NT2/D1 (cell line): ENCODE measurements at regions not wholly inside any gene's neighbourhood (a gene's known extent, or its start where the extent isn't known, plus 50 kb on each side); places are given as distances from the start of the nearest gene placed in this dataset.
"Not testable (repeated sequence)": the region's sequence is repeated elsewhere in the genome, so short reads cannot be mapped to it uniquely, and the experiment has no call there.

Source experiments
- DNase-seq: peaks from one replicate; pipeline ENCODE4 v3.0.0-alpha.2; 2011; ENCODE audit warnings: low read depth, low spot score
- H3K27me3 ChIP-seq: 2 replicates; pipeline ENCODE4 v1.6.0; 2011; ENCODE audit warnings: mild to moderate bottlenecking; ENCODE audit not compliant: insufficient read length, insufficient read depth
- H3K36me3 ChIP-seq: 2 replicates; pipeline ENCODE4 v1.6.1; 2011; ENCODE audit warnings: mild to moderate bottlenecking, low read length, mixed read lengths; ENCODE audit not compliant: insufficient read depth, insufficient read length
- H3K4me1 ChIP-seq: 2 replicates; pipeline ENCODE4 v1.5.1; 2011; ENCODE audit not compliant: insufficient read depth, insufficient read length
- H3K4me3 ChIP-seq: 2 replicates; pipeline ENCODE4 v1.5.1; 2011; ENCODE audit warnings: low read depth; ENCODE audit not compliant: insufficient read length
- H3K9ac ChIP-seq: 2 replicates; pipeline ENCODE4 v1.6.0; 2011; ENCODE audit warnings: low read depth; ENCODE audit not compliant: insufficient read length
- H3K9me3 ChIP-seq: 2 replicates; pipeline ENCODE4 v1.5.1; 2011; ENCODE audit warnings: mild to moderate bottlenecking, low read length; ENCODE audit not compliant: insufficient read depth
- SUZ12 ChIP-seq: IDR thresholded peaks from 2 replicates; pipeline ENCODE4 v1.6.1; 2011; ENCODE audit not compliant: insufficient read length, insufficient read depth; ENCODE audit errors: extremely low read depth
- YY1 ChIP-seq: IDR thresholded peaks from 2 replicates; pipeline ENCODE4 v1.6.1; 2011; ENCODE audit not compliant: insufficient read length, insufficient read depth
- ZNF274 ChIP-seq: IDR thresholded peaks from 2 replicates; pipeline ENCODE4 v1.6.1; 2011; ENCODE audit warnings: mild to moderate bottlenecking, low read depth, low read length

GRCh38 chr10:17538941-17539340 lies 78.2 kb downstream of the HACD1 start:
- Histone ChIP-seq H3K36me3 (no peaks in the 10 kb centered on the region), H3K9ac (no peak overlapping the region), H3K9me3 (peaks cover 6% of the 10 kb centered on the region; the same call in 1 of the 2 replicates), H3K27me3 (no peaks in the 10 kb centered on the region), H3K4me1 (no peaks in the 10 kb centered on the region), H3K4me3 (no peak overlapping the region)
- DNase-seq, result no peak
- TF ChIP-seq ZNF274 (no peak), YY1 (no peak), SUZ12 (no peak)

- no peak overlapping the region for H3K9ac ChIP-seq
- TF ChIP-seq ZNF274, result no peak
- TF ChIP-seq YY1, result no peak
- TF ChIP-seq SUZ12, result no peak
- H3K4me3 ChIP-seq, result no peak overlapping the region
- no peaks in the 10 kb centered on the region for H3K27me3 ChIP-seq
- H3K9me3 ChIP-seq, result no peaks in the 10 kb centered on the region
- H3K4me1 ChIP-seq, result no peaks in the 10 kb centered on the region
- DNase-seq, result no peak
- no peaks in the 10 kb centered on the region for H3K36me3 ChIP-seq
These were observed 79.9 kb downstream of the HACD1 start for GRCh38 chr10:17537281-17537680.

GRCh38 chr10:17536221-17536620 lies 81.0 kb downstream of the HACD1 start:
- TF ChIP-seq ZNF274 (no peak), SUZ12 (no peak), YY1 (no peak)
- Histone ChIP-seq H3K27me3 (no peaks in the 10 kb centered on the region), H3K4me3 (no peak overlapping the region), H3K9me3 (no peaks in the 10 kb centered on the region), H3K4me1 (no peaks in the 10 kb centered on the region), H3K9ac (no peak overlapping the region), H3K36me3 (no peaks in the 10 kb centered on the region)
- DNase-seq, result no peak

GRCh38 chr10:17533731-17534130 lies 79.3 kb upstream of the ST8SIA6 start:
- Histone ChIP-seq H3K9ac (no peak overlapping the region), H3K4me3 (no peak overlapping the region), H3K4me1 (no peaks in the 10 kb centered on the region), H3K27me3 (no peaks in the 10 kb centered on the region), H3K36me3 (no peaks in the 10 kb centered on the region), H3K9me3 (no peaks in the 10 kb centered on the region)
- TF ChIP-seq YY1, result no peak
- no peak for TF ChIP-seq ZNF274
- no peak for TF ChIP-seq SUZ12
- no peak for DNase-seq

- DNase-seq, result no peak
- TF ChIP-seq ZNF274 (no peak), YY1 (no peak), SUZ12 (no peak)
- Histone ChIP-seq H3K9ac (no peak overlapping the region), H3K9me3 (peaks cover 5% of the 10 kb centered on the region; the same call in 1 of the 2 replicates), H3K4me1 (no peaks in the 10 kb centered on the region), H3K4me3 (no peak overlapping the region), H3K27me3 (no peaks in the 10 kb centered on the region), H3K36me3 (no peaks in the 10 kb centered on the region)
These were observed 74.0 kb upstream of the ST8SIA6 start for GRCh38 chr10:17528306-17528862.

- Histone ChIP-seq H3K9ac (no peak overlapping the region), H3K4me3 (no peak overlapping the region), H3K9me3 (peaks cover 5% of the 10 kb centered on the region; the same call in 1 of the 2 replicates), H3K27me3 (no peaks in the 10 kb centered on the region), H3K36me3 (no peaks in the 10 kb centered on the region), H3K4me1 (no peaks in the 10 kb centered on the region)
- DNase-seq, result peak; percentile 43
- TF ChIP-seq ZNF274, result no peak
- no peak for TF ChIP-seq SUZ12
- no peak for TF ChIP-seq YY1
These were observed 73.2 kb upstream of the ST8SIA6 start for GRCh38 chr10:17527514-17528146.

GRCh38 chr10:17526571-17526970 lies 72.2 kb upstream of the ST8SIA6 start:
- not testable (repeated sequence) for DNase-seq, H3K9me3 ChIP-seq, H3K4me1 ChIP-seq, H3K27me3 ChIP-seq, H3K4me3 ChIP-seq, H3K9ac ChIP-seq, H3K36me3 ChIP-seq
